H1 (cell line): ENCODE measurements at regions not wholly inside any gene's neighbourhood (a gene's known extent, or its start where the extent isn't known, plus 50 kb on each side); places are given as distances from the start of the nearest gene placed in this dataset.

Experiments
- ASH2L ChIP-seq: fragments of 200-600, 300-600 bp; sonication (generic); IDR thresholded peaks from one replicate; pipeline ENCODE4 v1.7.1; 2017; ENCODE audit warnings: low read length
- BCL11A ChIP-seq, 2 experiments: IDR thresholded peaks; one replicate each; pipeline ENCODE4 v1.6.1; 2011; ENCODE audit warnings: low read depth in 2 of 2, low read length in 2 of 2, mild to moderate bottlenecking in 2 of 2
- CEBPB ChIP-seq: IDR thresholded peaks from 2 replicates; pipeline ENCODE4 v1.6.1; 2012; ENCODE audit warnings: low read depth, low read length
- TF ChIP-seq, protein P1 (sequence below): IDR thresholded peaks from 2 replicates; pipeline ENCODE4 v1.6.1; 2012; ENCODE audit warnings: low read length, inconsistent platforms
- TF ChIP-seq, protein P2 (sequence below): IDR thresholded peaks from 2 replicates; pipeline ENCODE4 v1.6.1; 2012; ENCODE audit warnings: inconsistent platforms

DNA sequence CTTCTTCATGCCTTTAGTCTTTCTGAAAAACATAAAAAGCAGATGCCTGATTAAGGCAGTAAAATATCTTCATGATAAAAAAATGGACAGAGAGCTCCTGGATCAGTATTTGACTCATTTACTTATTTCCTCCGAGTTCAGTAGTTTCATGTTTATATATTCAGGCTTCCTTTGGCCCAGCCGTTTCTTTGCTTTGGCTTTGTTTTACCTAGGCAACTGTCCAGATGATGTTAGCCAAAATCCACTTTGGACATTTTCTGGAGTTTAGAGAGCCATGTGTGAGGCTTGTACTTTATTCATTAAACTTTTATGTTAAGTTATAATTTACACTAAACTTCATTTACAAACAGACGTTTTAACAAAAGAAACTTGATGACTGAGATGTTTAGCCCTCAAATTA, 307.1 kb upstream of the RSPO3 start (continued):
- TF ChIP-seq CEBPB: no peak
- TF ChIP-seq, protein P1, sequence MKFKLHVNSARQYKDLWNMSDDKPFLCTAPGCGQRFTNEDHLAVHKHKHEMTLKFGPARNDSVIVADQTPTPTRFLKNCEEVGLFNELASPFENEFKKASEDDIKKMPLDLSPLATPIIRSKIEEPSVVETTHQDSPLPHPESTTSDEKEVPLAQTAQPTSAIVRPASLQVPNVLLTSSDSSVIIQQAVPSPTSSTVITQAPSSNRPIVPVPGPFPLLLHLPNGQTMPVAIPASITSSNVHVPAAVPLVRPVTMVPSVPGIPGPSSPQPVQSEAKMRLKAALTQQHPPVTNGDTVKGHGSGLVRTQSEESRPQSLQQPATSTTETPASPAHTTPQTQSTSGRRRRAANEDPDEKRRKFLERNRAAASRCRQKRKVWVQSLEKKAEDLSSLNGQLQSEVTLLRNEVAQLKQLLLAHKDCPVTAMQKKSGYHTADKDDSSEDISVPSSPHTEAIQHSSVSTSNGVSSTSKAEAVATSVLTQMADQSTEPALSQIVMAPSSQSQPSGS: no peak
- TF ChIP-seq BCL11A (IDR thresholded peaks at IDR 0.05; ENCODE audit: low read depth in 2 of 2, low read length in 2 of 2): no peak
- TF ChIP-seq, protein P2, sequence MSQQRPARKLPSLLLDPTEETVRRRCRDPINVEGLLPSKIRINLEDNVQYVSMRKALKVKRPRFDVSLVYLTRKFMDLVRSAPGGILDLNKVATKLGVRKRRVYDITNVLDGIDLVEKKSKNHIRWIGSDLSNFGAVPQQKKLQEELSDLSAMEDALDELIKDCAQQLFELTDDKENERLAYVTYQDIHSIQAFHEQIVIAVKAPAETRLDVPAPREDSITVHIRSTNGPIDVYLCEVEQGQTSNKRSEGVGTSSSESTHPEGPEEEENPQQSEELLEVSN: no peak
- no peak for TF ChIP-seq ASH2L
- TF ChIP-seq, all 59 proteins: peak for 0
